HG03457 (cell line): ENCODE measurements at regions not wholly inside any gene's neighbourhood (a gene's known extent, or its start where the extent isn't known, plus 50 kb on each side); places are given as distances from the start of the nearest gene placed in this dataset.

Experiments
- ATAC-seq: cut with Tn5 transposase; IDR thresholded peaks from one replicate; pipeline ENCODE4 v1.9.1; 2021; ENCODE audit warnings: moderate number of reproducible peaks; ENCODE audit not compliant: unreplicated experiment

GRCh38 chr16:52805559-52806168 lies 247.0 kb downstream of the CHD9NB start:
- ATAC-seq = no peak

- ATAC-seq = no peak
Measured at GRCh38 chr16:52800432-52800831, 252.3 kb downstream of the CHD9NB start.

GRCh38 chr16:52799149-52799548 lies 252.2 kb upstream of the TOX3 start:
- no peak for ATAC-seq

GRCh38 chr16:52787709-52788108 lies 240.8 kb upstream of the TOX3 start:
- no peak for ATAC-seq

- no peak for ATAC-seq
Measured at GRCh38 chr16:52786091-52786490, 239.1 kb upstream of the TOX3 start.

- no peak for ATAC-seq
Measured at GRCh38 chr16:52785653-52786052, 238.7 kb upstream of the TOX3 start.

- ATAC-seq = no peak
Measured at GRCh38 chr16:52783616-52784015, 236.7 kb upstream of the TOX3 start.

- ATAC-seq = no peak
Measured at GRCh38 chr16:52781005-52781630, 234.2 kb upstream of the TOX3 start.

GRCh38 chr16:52773026-52773425 lies 226.1 kb upstream of the TOX3 start:
- no peak for ATAC-seq

- no peak for ATAC-seq
Measured at GRCh38 chr16:52770828-52771227, 223.9 kb upstream of the TOX3 start.

- no peak for ATAC-seq
Measured at GRCh38 chr16:52758473-52758855, 211.5 kb upstream of the TOX3 start.

GRCh38 chr16:52757746-52758472 lies 211.0 kb upstream of the TOX3 start:
- no peak for ATAC-seq

- ATAC-seq = no peak
Measured at GRCh38 chr16:52756812-52757517, 210.0 kb upstream of the TOX3 start.

GRCh38 chr16:52755396-52755795 lies 208.5 kb upstream of the TOX3 start:
- no peak for ATAC-seq

- ATAC-seq = no peak
Measured at GRCh38 chr16:52751035-52751434, 204.1 kb upstream of the TOX3 start.

GRCh38 chr16:52748741-52749140 lies 201.8 kb upstream of the TOX3 start:
- no peak for ATAC-seq

- ATAC-seq = no peak
Measured at GRCh38 chr16:52747088-52747595, 200.2 kb upstream of the TOX3 start.

- no peak for ATAC-seq
Measured at GRCh38 chr16:52743707-52744106, 196.8 kb upstream of the TOX3 start.

GRCh38 chr16:52742608-52743170 lies 195.7 kb upstream of the TOX3 start:
- no peak for ATAC-seq

GRCh38 chr16:52742052-52742451 lies 195.1 kb upstream of the TOX3 start:
- ATAC-seq = no peak

GRCh38 chr16:52741351-52741750 lies 194.4 kb upstream of the TOX3 start:
- no peak for ATAC-seq
